ENCODE measurements at regions not wholly inside any gene's neighbourhood (a gene's known extent, or its start where the extent isn't known, plus 50 kb on each side); places are given as distances from the start of the nearest gene placed in this dataset.

DNA sequence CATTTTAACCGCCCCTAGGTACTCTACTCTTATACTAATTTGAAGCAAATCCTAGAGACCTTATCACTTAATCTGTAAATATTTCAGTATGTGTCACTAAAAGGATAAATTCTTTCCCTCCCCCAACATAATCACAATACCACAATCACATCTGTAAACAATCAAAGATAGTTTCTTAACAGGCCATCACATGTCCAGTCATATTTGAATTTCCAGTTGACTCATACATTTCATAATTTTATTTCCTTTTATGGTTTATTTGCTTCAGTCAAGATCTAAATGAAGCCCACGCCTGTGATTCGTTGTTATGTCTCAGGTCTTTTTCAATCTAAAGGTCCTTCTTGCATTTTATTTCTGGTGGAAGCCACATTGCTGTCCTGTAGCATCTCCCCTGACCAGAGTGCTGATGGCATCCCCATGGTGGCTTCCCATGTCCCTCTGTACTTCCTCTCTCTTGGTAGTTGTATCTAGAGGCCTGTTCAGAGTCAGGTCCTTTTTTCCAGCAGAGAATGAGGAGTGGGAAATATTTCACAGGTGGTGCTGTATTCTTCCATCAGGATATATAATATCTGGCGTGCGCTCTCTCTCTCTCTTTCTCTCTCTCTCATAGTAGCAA is 128.6 kb upstream of the SLC22A23 start:
- TF ChIP-seq, protein P1, sequence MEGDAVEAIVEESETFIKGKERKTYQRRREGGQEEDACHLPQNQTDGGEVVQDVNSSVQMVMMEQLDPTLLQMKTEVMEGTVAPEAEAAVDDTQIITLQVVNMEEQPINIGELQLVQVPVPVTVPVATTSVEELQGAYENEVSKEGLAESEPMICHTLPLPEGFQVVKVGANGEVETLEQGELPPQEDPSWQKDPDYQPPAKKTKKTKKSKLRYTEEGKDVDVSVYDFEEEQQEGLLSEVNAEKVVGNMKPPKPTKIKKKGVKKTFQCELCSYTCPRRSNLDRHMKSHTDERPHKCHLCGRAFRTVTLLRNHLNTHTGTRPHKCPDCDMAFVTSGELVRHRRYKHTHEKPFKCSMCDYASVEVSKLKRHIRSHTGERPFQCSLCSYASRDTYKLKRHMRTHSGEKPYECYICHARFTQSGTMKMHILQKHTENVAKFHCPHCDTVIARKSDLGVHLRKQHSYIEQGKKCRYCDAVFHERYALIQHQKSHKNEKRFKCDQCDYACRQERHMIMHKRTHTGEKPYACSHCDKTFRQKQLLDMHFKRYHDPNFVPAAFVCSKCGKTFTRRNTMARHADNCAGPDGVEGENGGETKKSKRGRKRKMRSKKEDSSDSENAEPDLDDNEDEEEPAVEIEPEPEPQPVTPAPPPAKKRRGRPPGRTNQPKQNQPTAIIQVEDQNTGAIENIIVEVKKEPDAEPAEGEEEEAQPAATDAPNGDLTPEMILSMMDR (IDR thresholded peaks at IDR 0.05), result no peak
- TF ChIP-seq POLR2AphosphoS5 (IDR thresholded peaks at IDR 0.05), result no peak
- TF ChIP-seq POLR2A (IDR thresholded peaks at IDR 0.05), result no peak

Measured in gastroesophageal sphincter (tissue), 3 donors.